EH (cell line): ENCODE measurements at regions not wholly inside any gene's neighbourhood (a gene's known extent, or its start where the extent isn't known, plus 50 kb on each side); places are given as distances from the start of the nearest gene placed in this dataset.
"Not testable (repeated sequence)": the region's sequence is repeated elsewhere in the genome, so short reads cannot be mapped to it uniquely, and the experiment has no call there.

ENCODE experiments used
- DNase-seq: peaks from one replicate; pipeline ENCODE4 v3.0.0-alpha.2; 2015; ENCODE audit warnings: low read depth

- DNase-seq: no peak
Measured at GRCh38 chr6:11847515-11848345, 69.1 kb upstream of the ADTRP start.

GRCh38 chr6:11847068-11847467 is 68.5 kb upstream of the ADTRP start:
- not testable (repeated sequence) for DNase-seq

GRCh38 chr6:11845664-11846577 is 67.3 kb upstream of the ADTRP start:
- DNase-seq: no peak

- DNase-seq: not testable (repeated sequence)
Measured at GRCh38 chr6:11842795-11843194, 64.2 kb upstream of the ADTRP start.

GRCh38 chr6:11835065-11835464 is 56.5 kb upstream of the ADTRP start:
- DNase-seq: no peak

- no peak for DNase-seq
Measured at GRCh38 chr6:11833626-11834592, 55.3 kb upstream of the ADTRP start.

- no peak for DNase-seq
Measured at GRCh38 chr6:11831653-11832052, 53.0 kb upstream of the ADTRP start.

- no peak for DNase-seq
Measured at GRCh38 chr6:11830520-11830919, 51.9 kb upstream of the ADTRP start.

- no peak for DNase-seq
Measured at GRCh38 chr6:11830105-11830504, 51.5 kb upstream of the ADTRP start.

GRCh38 chr6:11828262-11828870 is 49.8 kb upstream of the ADTRP start:
- no peak for DNase-seq
